ENCODE measurements at regions not wholly inside any gene's neighbourhood (a gene's known extent, or its start where the extent isn't known, plus 50 kb on each side); places are given as distances from the start of the nearest gene placed in this dataset.

DNA sequence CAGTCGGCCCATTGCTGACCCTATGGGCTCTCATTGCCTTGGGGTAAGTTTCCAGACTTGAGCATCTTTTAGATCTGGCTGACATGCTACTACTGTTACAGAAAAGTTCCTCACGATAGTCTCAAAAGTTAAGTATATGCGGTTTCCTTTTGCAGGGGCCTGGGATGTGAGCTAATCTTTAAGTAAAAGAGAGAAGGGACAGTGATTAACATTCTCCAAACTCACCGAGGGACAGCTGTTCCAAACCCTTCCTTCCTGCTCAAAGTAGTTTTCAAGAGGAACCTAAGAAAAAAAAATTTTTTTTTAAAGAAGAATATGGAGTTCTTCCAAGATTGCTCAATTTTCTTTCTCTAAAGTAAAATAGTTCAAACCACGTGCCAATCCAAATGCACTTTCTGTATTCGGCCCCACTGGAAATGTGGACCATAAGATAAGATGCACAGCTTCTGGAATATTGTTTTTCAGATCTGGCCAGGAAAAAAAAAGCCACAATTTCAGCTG lies 168.0 kb upstream of the SPRY4 start:
- TF ChIP-seq, protein P1, sequence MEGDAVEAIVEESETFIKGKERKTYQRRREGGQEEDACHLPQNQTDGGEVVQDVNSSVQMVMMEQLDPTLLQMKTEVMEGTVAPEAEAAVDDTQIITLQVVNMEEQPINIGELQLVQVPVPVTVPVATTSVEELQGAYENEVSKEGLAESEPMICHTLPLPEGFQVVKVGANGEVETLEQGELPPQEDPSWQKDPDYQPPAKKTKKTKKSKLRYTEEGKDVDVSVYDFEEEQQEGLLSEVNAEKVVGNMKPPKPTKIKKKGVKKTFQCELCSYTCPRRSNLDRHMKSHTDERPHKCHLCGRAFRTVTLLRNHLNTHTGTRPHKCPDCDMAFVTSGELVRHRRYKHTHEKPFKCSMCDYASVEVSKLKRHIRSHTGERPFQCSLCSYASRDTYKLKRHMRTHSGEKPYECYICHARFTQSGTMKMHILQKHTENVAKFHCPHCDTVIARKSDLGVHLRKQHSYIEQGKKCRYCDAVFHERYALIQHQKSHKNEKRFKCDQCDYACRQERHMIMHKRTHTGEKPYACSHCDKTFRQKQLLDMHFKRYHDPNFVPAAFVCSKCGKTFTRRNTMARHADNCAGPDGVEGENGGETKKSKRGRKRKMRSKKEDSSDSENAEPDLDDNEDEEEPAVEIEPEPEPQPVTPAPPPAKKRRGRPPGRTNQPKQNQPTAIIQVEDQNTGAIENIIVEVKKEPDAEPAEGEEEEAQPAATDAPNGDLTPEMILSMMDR (IDR thresholded peaks at IDR 0.05; ENCODE audit: low read depth, low read length, missing control alignments) = no peak
- no peak overlapping the region for H3K4me3 ChIP-seq (replicated peaks; ENCODE audit: low read depth, low read length)
- DNase-seq (ENCODE audit: extremely low read depth, low read depth) = no peak

GRCh38 chr5:142491679-142492078 lies 166.9 kb upstream of the SPRY4 start:
- no peak overlapping the region for H3K4me3 ChIP-seq (replicated peaks; ENCODE audit: low read depth, low read length)
- TF ChIP-seq, protein P1 (IDR thresholded peaks at IDR 0.05; ENCODE audit: low read depth, low read length, missing control alignments) = no peak
- DNase-seq (ENCODE audit: extremely low read depth, low read depth) = no peak

- TF ChIP-seq, protein P1 (IDR thresholded peaks at IDR 0.05; ENCODE audit: low read depth, low read length, missing control alignments) = no peak
- DNase-seq (ENCODE audit: extremely low read depth, low read depth) = no peak
- no peak overlapping the region for H3K4me3 ChIP-seq (replicated peaks; ENCODE audit: low read depth, low read length)
Observed at GRCh38 chr5:142491270-142491669, 166.4 kb upstream of the SPRY4 start.

GRCh38 chr5:142486581-142486980 lies 161.8 kb upstream of the SPRY4 start:
- TF ChIP-seq, protein P1 (IDR thresholded peaks at IDR 0.05; ENCODE audit: low read depth, low read length, missing control alignments) = no peak
- DNase-seq (ENCODE audit: extremely low read depth, low read depth) = no peak
- H3K4me3 ChIP-seq (replicated peaks; ENCODE audit: low read depth, low read length) = no peak overlapping the region

DNA sequence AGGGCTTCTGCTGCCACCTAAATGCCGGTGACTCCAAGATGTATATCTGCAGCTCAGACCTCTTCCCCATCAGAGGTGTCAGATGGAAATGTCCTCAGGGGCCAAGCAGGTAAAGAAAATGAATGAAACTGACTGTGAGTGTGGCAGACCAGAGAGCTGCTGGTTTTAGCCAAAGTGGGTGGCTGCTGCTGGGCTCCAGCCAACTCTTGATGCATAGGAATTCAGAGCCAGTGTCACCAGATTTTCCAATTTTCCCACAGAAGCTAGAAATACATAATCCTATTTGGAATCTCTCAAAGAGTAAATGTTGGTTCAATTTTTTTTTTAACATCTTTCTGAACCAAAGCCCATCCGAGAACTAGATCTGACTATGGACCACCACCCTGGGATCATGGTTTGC lies 161.2 kb upstream of the SPRY4 start:
- no peak overlapping the region for H3K4me3 ChIP-seq (replicated peaks; ENCODE audit: low read depth, low read length)
- no peak for DNase-seq (ENCODE audit: extremely low read depth, low read depth)
- TF ChIP-seq, protein P1 (IDR thresholded peaks at IDR 0.05; ENCODE audit: low read depth, low read length, missing control alignments) = no peak

DNA sequence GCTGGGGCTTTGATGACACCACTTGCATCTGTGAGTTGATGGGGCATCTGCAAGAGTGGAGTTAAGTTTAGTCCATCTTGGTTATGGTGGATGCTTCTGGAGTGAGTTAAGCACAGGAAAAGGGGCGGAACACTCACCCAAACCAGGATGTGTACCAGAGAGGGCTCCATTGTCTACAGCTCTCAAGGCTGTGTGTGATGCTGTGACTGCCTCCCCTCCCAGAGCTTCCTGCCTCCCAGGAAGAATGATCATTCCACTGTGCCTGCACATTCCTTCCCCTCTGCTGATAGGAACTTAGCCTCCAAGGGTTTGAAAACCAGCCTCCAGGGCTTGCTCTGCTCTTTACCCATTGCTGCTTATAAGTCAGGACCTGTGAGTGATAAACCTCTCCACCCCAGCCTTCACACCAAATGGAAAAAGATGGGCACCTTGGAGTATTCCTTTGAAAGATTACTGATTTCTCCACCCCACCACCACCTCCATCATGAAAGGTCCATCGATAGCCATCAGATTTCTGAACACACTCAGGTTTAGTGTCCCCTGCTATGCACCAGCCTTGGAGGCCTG lies 160.1 kb upstream of the SPRY4 start:
- TF ChIP-seq, protein P1 (IDR thresholded peaks at IDR 0.05; ENCODE audit: low read depth, low read length, missing control alignments) = no peak
- DNase-seq (ENCODE audit: extremely low read depth, low read depth) = no peak
- H3K4me3 ChIP-seq (replicated peaks; ENCODE audit: low read depth, low read length) = no peak overlapping the region

DNA sequence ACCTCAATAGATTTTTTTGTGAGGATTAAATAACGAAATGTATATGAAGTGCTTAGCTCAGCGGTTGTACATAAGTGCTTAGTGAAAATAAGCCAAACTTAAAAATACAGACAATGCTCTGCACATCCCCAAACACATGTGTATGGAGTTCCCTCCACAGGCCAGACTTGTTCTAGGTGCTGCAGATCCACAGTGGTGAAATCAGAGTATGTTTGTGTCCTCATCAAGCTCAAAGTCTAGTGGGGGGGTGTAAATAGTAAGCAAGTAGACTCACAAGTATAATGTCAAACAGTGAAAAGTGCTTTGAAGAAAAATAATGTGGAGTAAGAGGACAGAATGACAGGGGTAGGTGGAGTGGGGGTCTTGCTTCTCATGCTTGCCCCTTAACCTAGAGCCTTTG lies 157.4 kb upstream of the SPRY4 start:
- no peak overlapping the region for H3K4me3 ChIP-seq (replicated peaks; ENCODE audit: low read depth, low read length)
- no peak for DNase-seq (ENCODE audit: extremely low read depth, low read depth)
- TF ChIP-seq, protein P1 (IDR thresholded peaks at IDR 0.05; ENCODE audit: low read depth, low read length, missing control alignments) = no peak

All from HFF-Myc (cell line).